Naive thymus-derived CD8-positive, alpha-beta T cell (primary cell): ENCODE measurements at regions not wholly inside any gene's neighbourhood (a gene's known extent, or its start where the extent isn't known, plus 50 kb on each side); places are given as distances from the start of the nearest gene placed in this dataset. TPM values are rescaled to one million over a fixed set of nuclear protein-coding genes. Genes with fewer than 3 reads are reported as not detected.
A peak's percentile ranks its signal among the peaks of the same experiment; 100 is the strongest.
"Not testable (repeated sequence)": the region's sequence is repeated elsewhere in the genome, so short reads cannot be mapped to it uniquely, and the experiment has no call there.

Experiments
- ATAC-seq, 2 donors: fragments of 150-1000 bp; cut with Tn5 transposase in 1 of 2; sonication (Bioruptor Pico), chemical (Tn5 transposase) in 1 of 2; 1 replicate in 1 of 2; 2 replicates in 1 of 2; pipeline ENCODE4 v1.10.0; 2021; ENCODE audit warnings: mild to moderate bottlenecking in 2 of 2, moderate library complexity in 2 of 2
- POLR2A ChIA-PET: fragments of 350-600 bp; sonication (Branson Sonifier 250); formaldehyde crosslinking; loops from one replicate; lab custom pipeline; 2021; ENCODE audit warnings: antibody characterized with exemption; lab: Charles Lee
- DNase-seq, 10 donors: peaks; one replicate each; pipeline versions ENCODE4 v3.0.0 to v3.0.0-alpha.2; 2020 to 2022
- H3K27ac Mint-ChIP-seq, 10 donors: one replicate each; pipeline ENCODE4 v1.8.0; 2020 to 2022; ENCODE audit warnings: mild to moderate bottlenecking in 10 of 10, mixed read lengths in 10 of 10, moderate library complexity in 4 of 10, inconsistent platforms in 1 of 10
- H3K27me3 Mint-ChIP-seq, 5 donors: one replicate each; pipeline ENCODE4 v1.8.0; 2021 to 2022; ENCODE audit warnings: mixed read lengths in 5 of 5
- H3K36me3 Mint-ChIP-seq, 3 donors: one replicate each; pipeline ENCODE4 v1.8.0; 2020 to 2022; ENCODE audit warnings: mixed read lengths in 3 of 3, mild to moderate bottlenecking in 2 of 3, inconsistent platforms in 1 of 3
- H3K4me1 Mint-ChIP-seq, 4 donors: one replicate each; pipeline ENCODE4 v1.8.0; 2021 to 2022; ENCODE audit warnings: mixed read lengths in 4 of 4
- H3K4me3 Mint-ChIP-seq, 10 donors: one replicate each; pipeline ENCODE4 v1.8.0; 2020 to 2022; ENCODE audit warnings: mild to moderate bottlenecking in 10 of 10, mixed read lengths in 10 of 10, moderate library complexity in 6 of 10, inconsistent platforms in 1 of 10
- H3K9me3 Mint-ChIP-seq, 9 donors: one replicate each; pipeline ENCODE4 v1.8.0; 2020 to 2022; ENCODE audit warnings: mixed read lengths in 9 of 9, mild to moderate bottlenecking in 3 of 9, inconsistent platforms in 1 of 9, moderate library complexity in 1 of 9
- microRNA-seq: library from miRNA; unstranded; fragments of <30 nt; microRNA quantifications from one replicate; pipeline ENCODE4 v1.2.0, GENCODE V29; 2022; ENCODE audit warnings: borderline microRNAs expressed

- H3K9me3 Mint-ChIP-seq, H3K36me3 Mint-ChIP-seq: not testable (repeated sequence)
Observed at GRCh38 chr2:132351668-132352067, 64.9 kb upstream of the GPR39 start.

GRCh38 chr2:132352481-132353001 lies 64.1 kb upstream of the GPR39 start:
- POLR2A ChIA-PET, H3K9me3 Mint-ChIP-seq, H3K4me3 Mint-ChIP-seq, H3K36me3 Mint-ChIP-seq, H3K27ac Mint-ChIP-seq, ATAC-seq, H3K4me1 Mint-ChIP-seq: not testable (repeated sequence)
- peaks cover 11 to 36% (median 16%) of the 10 kb centered on the region in 5 donors for H3K27me3 Mint-ChIP-seq
- peak in 1 of 10 donors; percentile 12 for DNase-seq

More at GRCh38 chr2:132351668-132352067, 64.9 kb upstream of the GPR39 start:
- ATAC-seq, POLR2A ChIA-PET, H3K4me3 Mint-ChIP-seq, H3K4me1 Mint-ChIP-seq, H3K27ac Mint-ChIP-seq, DNase-seq: not testable (repeated sequence)
- H3K27me3 Mint-ChIP-seq = peaks cover 15 to 44% (median 19%) of the 10 kb centered on the region in 5 donors

- H3K36me3 Mint-ChIP-seq, ATAC-seq, H3K9me3 Mint-ChIP-seq, DNase-seq, POLR2A ChIA-PET, H3K4me3 Mint-ChIP-seq, H3K27ac Mint-ChIP-seq, H3K4me1 Mint-ChIP-seq: not testable (repeated sequence)
- H3K27me3 Mint-ChIP-seq = peaks cover 11 to 32% (median 14%) of the 10 kb centered on the region in 5 donors
Observed at GRCh38 chr2:132353380-132353779, 63.2 kb upstream of the GPR39 start.

- H3K4me3 Mint-ChIP-seq, H3K4me1 Mint-ChIP-seq, DNase-seq, H3K27me3 Mint-ChIP-seq, H3K36me3 Mint-ChIP-seq, POLR2A ChIA-PET, ATAC-seq, H3K27ac Mint-ChIP-seq: not testable (repeated sequence)
- H3K9me3 Mint-ChIP-seq = peaks cover 0 to 32% (median 20%) of the 10 kb centered on the region in 9 donors
Observed at GRCh38 chr2:132360964-132361363, 55.6 kb upstream of the GPR39 start.

DNA sequence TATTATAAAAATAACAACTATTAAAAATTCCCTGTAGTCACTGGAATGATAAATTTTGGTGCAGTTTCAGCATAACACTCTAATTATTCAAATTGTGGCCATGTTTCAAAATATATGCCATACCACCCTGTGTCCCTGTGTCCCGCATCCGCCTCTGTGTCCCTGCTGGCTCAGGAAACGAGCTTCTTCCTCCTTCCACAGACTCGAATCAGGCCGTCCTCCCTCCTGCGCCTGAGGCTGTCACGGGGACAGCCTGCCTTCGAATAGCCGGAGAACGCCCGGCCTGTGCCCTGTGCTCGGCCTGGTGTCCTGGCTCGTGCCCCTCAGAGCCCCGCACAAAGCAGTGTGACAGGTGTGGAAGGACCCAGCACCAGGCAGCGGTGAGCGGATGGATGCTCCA lies 55.1 kb upstream of the GPR39 start:
- ATAC-seq, DNase-seq, H3K36me3 Mint-ChIP-seq, H3K4me3 Mint-ChIP-seq, H3K4me1 Mint-ChIP-seq, H3K27me3 Mint-ChIP-seq, H3K27ac Mint-ChIP-seq, POLR2A ChIA-PET: not testable (repeated sequence)
- H3K9me3 Mint-ChIP-seq = peaks cover 0 to 37% (median 20%) of the 10 kb centered on the region in 9 donors

GRCh38 chr2:132363352-132363751 lies 53.3 kb upstream of the GPR39 start:
- peaks cover 0 to 38% (median 20%) of the 10 kb centered on the region in 9 donors for H3K9me3 Mint-ChIP-seq
- H3K4me1 Mint-ChIP-seq, DNase-seq, ATAC-seq, H3K27me3 Mint-ChIP-seq, H3K36me3 Mint-ChIP-seq, H3K27ac Mint-ChIP-seq, POLR2A ChIA-PET, H3K4me3 Mint-ChIP-seq: not testable (repeated sequence)

GRCh38 chr2:132365963-132366362 lies 50.6 kb upstream of the GPR39 start:
- H3K27ac Mint-ChIP-seq, ATAC-seq, H3K27me3 Mint-ChIP-seq, H3K36me3 Mint-ChIP-seq, H3K4me3 Mint-ChIP-seq, H3K4me1 Mint-ChIP-seq, DNase-seq, POLR2A ChIA-PET: not testable (repeated sequence)
- peaks cover 0 to 32% (median 18%) of the 10 kb centered on the region in 9 donors for H3K9me3 Mint-ChIP-seq

DNA sequence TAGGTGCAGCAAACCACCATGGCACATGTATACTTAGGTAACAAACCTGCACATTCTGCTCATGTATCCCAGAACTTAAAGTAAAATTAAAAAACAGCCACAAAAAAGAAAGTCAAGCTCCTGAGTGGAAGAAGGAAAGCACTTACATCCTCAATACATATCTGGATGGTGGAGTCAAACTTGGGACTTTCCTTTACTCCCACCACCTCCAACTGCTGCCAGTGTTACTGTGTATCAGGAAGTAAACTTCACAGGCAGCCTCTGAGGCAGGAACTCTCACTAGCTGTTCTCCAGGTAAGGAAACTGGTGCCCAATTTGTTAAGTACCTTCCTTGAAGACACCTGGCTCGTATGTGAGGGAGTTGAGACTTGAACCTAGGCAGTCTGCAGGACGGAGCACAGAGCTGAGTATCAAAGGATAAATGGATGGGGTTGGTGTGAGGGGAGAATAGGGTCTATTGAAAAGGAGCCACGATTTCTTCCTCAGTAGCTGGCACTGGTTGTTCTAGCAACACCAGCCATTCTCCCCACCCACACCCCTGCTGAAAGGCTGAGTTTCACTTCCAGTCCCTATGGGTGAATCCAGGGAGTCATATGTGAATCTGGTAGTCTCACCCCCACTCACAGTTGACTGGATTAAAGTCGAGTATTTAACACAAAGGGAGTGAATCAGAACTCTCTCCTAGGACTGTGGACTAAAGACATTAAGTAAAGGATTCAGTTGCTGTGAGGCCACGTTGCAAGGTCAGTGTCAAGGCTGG lies 50.0 kb upstream of the GPR39 start:
- Mint-ChIP-seq H3K27me3 (peaks cover 0 to 6% (median 0%) of the 10 kb centered on the region in 5 donors), H3K27ac (no peak overlapping the region), H3K36me3 (peaks cover 0 to 7% (median 0%) of the 10 kb centered on the region in 3 donors), H3K9me3 (peaks cover 0 to 32% (median 18%) of the 10 kb centered on the region in 9 donors), H3K4me3 (no peak overlapping the region), H3K4me1 (peaks cover 0 to 1% (median 0%) of the 10 kb centered on the region in 4 donors)
- DNase-seq = no peak
- ATAC-seq = no peak
- POLR2A ChIA-PET = no interaction called here

Small RNA genes lying in the stretch of these regions (microRNA-seq; reads per million reads assigned to microRNA genes)
- gene MIR663B = not detected
